Smooth muscle cell (in vitro differentiated cells): ENCODE measurements at regions not wholly inside any gene's neighbourhood (a gene's known extent, or its start where the extent isn't known, plus 50 kb on each side); places are given as distances from the start of the nearest gene placed in this dataset.

Source experiments
- DNase-seq: peaks from one replicate; lab custom pipeline; 2025; ENCODE audit not compliant: unreplicated experiment; lab: John Stamatoyannopoulos, UW
- H2AFZ ChIP-seq: fragments of 200-600 bp; sonication (generic); 2 replicates; pipeline ENCODE4 v1.6.0; 2016; ENCODE audit warnings: antibody characterized with exemption, low read depth, mild to moderate bottlenecking
- H3F3A ChIP-seq: fragments of 200-600 bp; sonication (generic); 2 replicates; pipeline ENCODE4 v1.6.0; 2017; ENCODE audit warnings: antibody characterized with exemption, low read depth
- H3K27ac ChIP-seq: fragments of 200-600 bp; sonication (generic); 2 replicates; pipeline ENCODE4 v1.5.1; 2016; ENCODE audit warnings: low read depth, mild to moderate bottlenecking
- H3K27me3 ChIP-seq: fragments of 200-600 bp; sonication (generic); 2 replicates; pipeline ENCODE4 v1.6.1; 2016; ENCODE audit warnings: low read depth, mild to moderate bottlenecking
- H3K36me3 ChIP-seq: fragments of 200-600 bp; sonication (generic); 2 replicates; pipeline ENCODE4 v1.5.1; 2016; ENCODE audit warnings: low read depth
- H3K4me1 ChIP-seq: fragments of 200-600 bp; sonication (generic); 2 replicates; pipeline ENCODE4 v1.5.1; 2016; ENCODE audit warnings: low read depth
- H3K4me2 ChIP-seq: fragments of 200-600 bp; sonication (generic); 2 replicates; pipeline ENCODE4 v1.6.0; 2016; ENCODE audit warnings: mild to moderate bottlenecking
- H3K4me3 ChIP-seq: fragments of 200-600 bp; sonication (generic); 2 replicates; pipeline ENCODE4 v1.5.1; 2016; ENCODE audit warnings: mild to moderate bottlenecking
- H3K79me2 ChIP-seq: fragments of 200-600 bp; sonication (generic); 2 replicates; pipeline ENCODE4 v1.6.0; 2016; ENCODE audit warnings: low read depth, mild to moderate bottlenecking
- H3K9ac ChIP-seq: fragments of 200-600 bp; sonication (generic); 2 replicates; pipeline ENCODE4 v1.6.0; 2016; ENCODE audit warnings: low read depth
- H3K9me3 ChIP-seq: fragments of 200-600 bp; sonication (generic); replicated peaks from 2 replicates; pipeline ENCODE4 v1.5.1; 2016; ENCODE audit warnings: low read depth
- H4K20me1 ChIP-seq: fragments of 200-600 bp; sonication (generic); 2 replicates; pipeline ENCODE4 v1.6.0; 2016; ENCODE audit warnings: low read depth
- CTCF ChIP-seq: fragments of 200-600 bp; sonication (generic); IDR thresholded peaks from 2 replicates; pipeline ENCODE4 v1.5.1; 2017; ENCODE audit warnings: borderline replicate concordance, mild to moderate bottlenecking, antibody characterized with exemption; ENCODE audit not compliant: insufficient read depth, poor library complexity, severe bottlenecking
- WGBS: methylation state at CpG from one replicate; pipeline ENCODE4 v1.1.7; 2016; ENCODE audit warnings: low lambda C conversion rate; 5-methylcytosine and 5-hydroxymethylcytosine counted together

- Histone ChIP-seq H3K27ac (no peak overlapping the region), H3K4me1 (no peaks in the 10 kb centered on the region), H3K36me3 (no peaks in the 10 kb centered on the region), H3K27me3 (no peaks in the 10 kb centered on the region), H3F3A (no peaks in the 10 kb centered on the region), H3K79me2 (no peaks in the 10 kb centered on the region), H3K4me3 (no peak overlapping the region), H3K9ac (no peak overlapping the region), H2AFZ (no peak overlapping the region), H3K9me3 (no peaks in the 10 kb centered on the region), H4K20me1 (no peaks in the 10 kb centered on the region), H3K4me2 (no peak overlapping the region)
- no peak for TF ChIP-seq CTCF
- no peak for DNase-seq
- 69% methylated on average over 3 of the region's 3 CpGs for WGBS
Measured at GRCh38 chr2:164178835-164179465, 442.3 kb downstream of the GRB14 start.

- DNase-seq = no peak
- H3K27ac ChIP-seq = no peak overlapping the region
- H3K4me2 ChIP-seq = no peak overlapping the region
- WGBS = 88% methylated on average over 8 of the region's 8 CpGs
- no peaks in the 10 kb centered on the region for H3F3A ChIP-seq
- H4K20me1 ChIP-seq = no peaks in the 10 kb centered on the region
- H2AFZ ChIP-seq = no peak overlapping the region
- H3K4me3 ChIP-seq = no peak overlapping the region
- no peaks in the 10 kb centered on the region for H3K36me3 ChIP-seq
- H3K27me3 ChIP-seq = no peaks in the 10 kb centered on the region
- TF ChIP-seq CTCF = no peak
- no peaks in the 10 kb centered on the region for H3K9me3 ChIP-seq
- H3K4me1 ChIP-seq = no peaks in the 10 kb centered on the region
- H3K9ac ChIP-seq = no peak overlapping the region
- no peaks in the 10 kb centered on the region for H3K79me2 ChIP-seq
Measured at GRCh38 chr2:164164602-164165001, 428.8 kb upstream of the FIGN start.

- H3K9ac ChIP-seq = no peak overlapping the region
- H3K9me3 ChIP-seq = no peaks in the 10 kb centered on the region
- H3K4me3 ChIP-seq = no peak overlapping the region
- no peaks in the 10 kb centered on the region for H3K79me2 ChIP-seq
- TF ChIP-seq CTCF = no peak
- H3K4me1 ChIP-seq = no peaks in the 10 kb centered on the region
- no peak overlapping the region for H3K4me2 ChIP-seq
- no peaks in the 10 kb centered on the region for H3K27me3 ChIP-seq
- H2AFZ ChIP-seq = no peak overlapping the region
- no peak for DNase-seq
- no peaks in the 10 kb centered on the region for H3F3A ChIP-seq
- no peak overlapping the region for H3K27ac ChIP-seq
- H3K36me3 ChIP-seq = no peaks in the 10 kb centered on the region
- H4K20me1 ChIP-seq = no peaks in the 10 kb centered on the region
Measured at GRCh38 chr2:164155558-164155957, 419.8 kb upstream of the FIGN start.

- Histone ChIP-seq H3K4me2 (no peak overlapping the region), H4K20me1 (no peaks in the 10 kb centered on the region), H3K9me3 (no peaks in the 10 kb centered on the region), H3K27me3 (no peaks in the 10 kb centered on the region), H3K36me3 (no peaks in the 10 kb centered on the region), H3K4me1 (no peaks in the 10 kb centered on the region), H3K9ac (no peak overlapping the region), H2AFZ (no peak overlapping the region), H3K79me2 (no peaks in the 10 kb centered on the region), H3F3A (no peaks in the 10 kb centered on the region), H3K27ac (no peak overlapping the region), H3K4me3 (no peak overlapping the region)
- TF ChIP-seq CTCF = no peak
- 86% methylated on average over 5 of the region's 5 CpGs for WGBS
- DNase-seq = no peak
Measured at GRCh38 chr2:164151522-164151921, 415.7 kb upstream of the FIGN start.
